HepG2 (cell line): ENCODE measurements at regions not wholly inside any gene's neighbourhood (a gene's known extent, or its start where the extent isn't known, plus 50 kb on each side); places are given as distances from the start of the nearest gene placed in this dataset.

ENCODE experiments used
- ATAC-seq: fragments of 200-7000 bp; cut with Tn5 transposase; 3 replicates; pipeline ENCODE4 v1.9.1; 2020; ENCODE audit warnings: mild to moderate bottlenecking, moderate library complexity
- BruUV-seq: library from RNA; stranded (reverse); fragments of 400-500 nt; replicated peaks from 2 replicates; lab custom pipeline; 2021; lab: Mats Ljungman, UMichigan
- CTCF ChIA-PET: fragments of 300-600 bp; formaldehyde crosslinking; extraction: SDS; loops from one replicate; lab custom pipeline; 2021; ENCODE audit warnings: low total read pairs, inconsistent platforms, low intra/inter-chr PET ratio; lab: Yijun Ruan, JAX
- POLR2A ChIA-PET: fragments of 350-600 bp; sonication (Branson Sonifier 250); formaldehyde crosslinking; loops from one replicate; lab custom pipeline; 2020; ENCODE audit warnings: antibody characterized with exemption, inconsistent platforms; lab: Yijun Ruan, JAX
- DNase-seq: peaks from one replicate; pipeline ENCODE4 v3.0.0-alpha.2; 2015; ENCODE audit warnings: low spot score
- FAIRE-seq: peaks from 3 replicates; lab custom pipeline; 2011; peaks lifted over from hg19 to GRCh38; lab: Jason Lieb, UNC
- H2AFZ ChIP-seq: one replicate; pipeline ENCODE4 v1.6.1; 2011; ENCODE audit warnings: low read length, inconsistent platforms
- H3K27ac ChIP-seq: fragments of 300-600 bp; 3 replicates; pipeline ENCODE4 v1.8.0; 2011; ENCODE audit warnings: mixed run types, mild to moderate bottlenecking, mixed read lengths, low read length, inconsistent platforms; ENCODE audit not compliant: insufficient read depth; ENCODE audit errors: extremely low read length
- H3K27me3 ChIP-seq, 2 experiments: fragments of 200-600 bp in 1 of 2; 2 replicates in 1 of 2; 3 replicates in 1 of 2; pipeline versions ENCODE4 v1.6.0 to v1.8.0; 2011; ENCODE audit warnings: low read length in 2 of 2, mild to moderate bottlenecking in 2 of 2, moderate library complexity in 2 of 2, inconsistent platforms in 1 of 2; ENCODE audit not compliant: insufficient read depth in 2 of 2, control insufficient read depth in 1 of 2
- H3K36me3 ChIP-seq, 2 experiments: fragments of 200-600 bp in 1 of 2; replicated peaks in 1 of 2; 2 replicates in 1 of 2; 3 replicates in 1 of 2; pipeline versions ENCODE4 v1.5.1 to v1.8.0; 2011; ENCODE audit warnings: low read length in 2 of 2, inconsistent platforms in 1 of 2; ENCODE audit not compliant: insufficient read depth in 2 of 2, control insufficient read depth in 1 of 2
- H3K4me1 ChIP-seq: 2 replicates; pipeline ENCODE4 v1.5.1; 2012; ENCODE audit warnings: low read length, inconsistent platforms; ENCODE audit not compliant: insufficient read depth
- H3K4me2 ChIP-seq: 2 replicates; pipeline ENCODE4 v1.6.0; 2011; ENCODE audit warnings: low read depth, low read length, inconsistent platforms
- H3K4me3 ChIP-seq, 3 experiments: fragments of 200-600 bp in 1 of 3; sonication (generic), shearing (Covaris generic) in 1 of 3; replicated peaks in 1 of 3; 2 replicates each; pipeline ENCODE4 v1.5.1; 2011 to 2016; ENCODE audit warnings: low read length in 3 of 3, inconsistent platforms in 2 of 3, low read depth in 2 of 3, mild to moderate bottlenecking in 2 of 3, control low read depth in 1 of 3, mixed read lengths in 1 of 3; ENCODE audit not compliant: insufficient read depth in 1 of 3
- H3K79me2 ChIP-seq: one replicate; pipeline ENCODE4 v1.6.1; 2011; ENCODE audit warnings: low read length, inconsistent platforms; ENCODE audit not compliant: insufficient read depth
- H3K9ac ChIP-seq: 2 replicates; pipeline ENCODE4 v1.6.0; 2011; ENCODE audit warnings: mild to moderate bottlenecking, low read depth, low read length, inconsistent platforms; ENCODE audit not compliant: insufficient read depth
- H3K9me3 ChIP-seq: 2 replicates; pipeline ENCODE4 v1.5.1; 2012; ENCODE audit warnings: mild to moderate bottlenecking, low read length
- H4K20me1 ChIP-seq: 2 replicates; pipeline ENCODE4 v1.6.0; 2011; ENCODE audit warnings: inconsistent platforms, mild to moderate bottlenecking, low read length, moderate library complexity; ENCODE audit not compliant: insufficient read depth
- ARHGAP35 ChIP-seq: sonication (generic); formaldehyde crosslinking; IDR thresholded peaks from 2 replicates; pipeline ENCODE4 v1.9.0; 2022; ENCODE audit warnings: mild to moderate bottlenecking, inconsistent platforms, moderate library complexity, missing genetic modification reagents, borderline replicate concordance
- BRD4 ChIP-seq: sonication (generic); formaldehyde crosslinking; IDR thresholded peaks from 2 replicates; pipeline ENCODE4 v1.4.0; 2020; ENCODE audit warnings: missing genetic modification reagents
- CTCF ChIP-seq: sonication (generic); formaldehyde crosslinking; IDR thresholded peaks from 2 replicates; pipeline ENCODE4 v1.5.0; 2020; ENCODE audit warnings: mild to moderate bottlenecking, missing genetic modification reagents, moderate library complexity
- FOXK1 ChIP-seq: sonication (generic); formaldehyde crosslinking; IDR thresholded peaks from 2 replicates; pipeline ENCODE4 v1.4.0; 2020; ENCODE audit warnings: low read depth, missing genetic modification reagents, borderline replicate concordance
- GTF3A ChIP-seq: sonication (generic); formaldehyde crosslinking; conservative IDR thresholded peaks from 2 replicates; pipeline ENCODE4 v1.4.0; 2020; ENCODE audit warnings: mild to moderate bottlenecking, missing genetic modification reagents
- HNRNPL ChIP-seq: fragments of 200-400 bp; formaldehyde crosslinking; IDR thresholded peaks from 2 replicates; pipeline ENCODE4 v1.6.1; 2017; ENCODE audit warnings: mild to moderate bottlenecking, low read depth, low read length
- HNRNPLL ChIP-seq: fragments of 200-400 bp; formaldehyde crosslinking; IDR thresholded peaks from 2 replicates; pipeline ENCODE4 v1.6.1; 2017; ENCODE audit warnings: mild to moderate bottlenecking, low read depth, low read length; ENCODE audit not compliant: poor library complexity, severe bottlenecking
- MED8 ChIP-seq: sonication (generic); formaldehyde crosslinking; IDR thresholded peaks from 2 replicates; pipeline ENCODE4 v1.8.1; 2023; ENCODE audit warnings: mild to moderate bottlenecking, missing genetic modification reagents; ENCODE audit not compliant: insufficient replicate concordance
- RFX3 ChIP-seq: IDR thresholded peaks from 2 replicates; pipeline ENCODE4 v1.6.1; 2016; ENCODE audit warnings: missing biosample characterization, missing genetic modification reagents
- SAP130 ChIP-seq: IDR thresholded peaks from 2 replicates; pipeline ENCODE4 v1.6.1; 2016; ENCODE audit warnings: low read depth
- SRSF4 ChIP-seq: fragments of 200-400 bp; formaldehyde crosslinking; IDR thresholded peaks from one replicate; pipeline ENCODE4 v1.6.1; 2018; ENCODE audit warnings: mild to moderate bottlenecking, low read depth, low read length, moderate library complexity; ENCODE audit not compliant: poor library complexity, severe bottlenecking
- YY1 ChIP-seq: IDR thresholded peaks from 2 replicates; pipeline ENCODE4 v1.6.1; 2011; ENCODE audit warnings: low read length, low read depth, moderate library complexity, mild to moderate bottlenecking; ENCODE audit not compliant: insufficient read depth, insufficient replicate concordance
- ZBTB4 ChIP-seq: sonication (generic); formaldehyde crosslinking; IDR thresholded peaks from 2 replicates; pipeline ENCODE4 v1.4.0; 2020; ENCODE audit warnings: missing genetic modification reagents, mild to moderate bottlenecking, borderline replicate concordance
- ZNF121 ChIP-seq: sonication (generic); formaldehyde crosslinking; IDR thresholded peaks from 2 replicates; pipeline ENCODE4 v1.5.0; 2020; ENCODE audit warnings: mild to moderate bottlenecking, missing genetic modification reagents
- ZNF282 ChIP-seq: fragments of 450-650 bp; IDR thresholded peaks from 2 replicates; pipeline ENCODE4 v1.6.1; 2018; ENCODE audit not compliant: partially characterized antibody
- ZNF691 ChIP-seq: sonication (generic); formaldehyde crosslinking; IDR thresholded peaks from 2 replicates; pipeline ENCODE4 v1.4.0; 2020; ENCODE audit warnings: missing genetic modification reagents, low read depth, mild to moderate bottlenecking, borderline replicate concordance
- ZNF83 ChIP-seq: sonication (generic); formaldehyde crosslinking; IDR thresholded peaks from 2 replicates; pipeline ENCODE4 v1.4.0; 2020; ENCODE audit warnings: missing genetic modification reagents, mild to moderate bottlenecking, borderline replicate concordance
- WGBS: methylation state at CpG from one replicate; pipeline ENCODE4 v1.1.6; 2017; ENCODE audit warnings: low lambda C conversion rate; 5-methylcytosine and 5-hydroxymethylcytosine counted together
- in situ Hi-C: cut with HindIII; loops from 2 replicates; pipeline ENCODE4 v1.10.0; 2017; ENCODE audit warnings: low pct_unique_long_range_greater_than_20kb; ENCODE audit not compliant: extremely low pct_ligation_motif_present
- intact Hi-C: fragments of 100-400 bp; cut with micrococcal nuclease; formaldehyde crosslinking; loops from one replicate; pipeline ENCODE4 v1.10.0; 2022; ENCODE audit not compliant: unreplicated experiment

GRCh38 chr6:82015043-82015442 lies 232.5 kb downstream of the IBTK start (continued):
- TF ChIP-seq ARHGAP35 (CRISPR knock-in tag) (no peak), SRSF4 (no peak), RFX3 (CRISPR knock-in tag) (no peak), BRD4 (CRISPR knock-in tag) (no peak), YY1 (no peak), ZNF691 (CRISPR knock-in tag) (no peak)

GRCh38 chr6:82013561-82014530 lies 233.7 kb downstream of the IBTK start:
- H3K4me1 ChIP-seq, result peaks cover 33% of the 10 kb centered on the region
- ChIA-PET CTCF (no interaction called here), POLR2A (no interaction called here)
- no peak overlapping the region for H2AFZ ChIP-seq
- no peak overlapping the region for H3K4me3 ChIP-seq
- H3K27ac ChIP-seq, result no peak overlapping the region
- H3K79me2 ChIP-seq, result no peaks in the 10 kb centered on the region
- no peak for FAIRE-seq
- no TSS peak for BruUV-seq
- H3K27me3 ChIP-seq, result no peaks in the 10 kb centered on the region
- in situ Hi-C loops (loop anchor here (25.0 kb wide), 1 partner anchor 777 kb away; no protein-coding TSS in a partner anchor), intact Hi-C loops (no loop called here)
- peak; percentile 34 for DNase-seq
- no peaks in the 10 kb centered on the region for H3K36me3 ChIP-seq
- H3K9me3 ChIP-seq, result peaks cover 8% of the 10 kb centered on the region; the same call in 1 of the 2 replicates
- H3K9ac ChIP-seq, result no peak overlapping the region
- H4K20me1 ChIP-seq, result no peaks in the 10 kb centered on the region
- 81% methylated on average over 3 of the region's 3 CpGs for WGBS
- ATAC-seq, result no peak
- no peak overlapping the region for H3K4me2 ChIP-seq
- TF ChIP-seq SAP130 (CRISPR knock-in tag) (no peak), MED8 (CRISPR knock-in tag) (no peak), HNRNPL (no peak), ZNF121 (CRISPR knock-in tag) (no peak), GTF3A (CRISPR knock-in tag) (no peak), HNRNPLL (no peak), ZBTB4 (CRISPR knock-in tag) (no peak), FOXK1 (CRISPR knock-in tag) (no peak), ZNF282 (no peak), CTCF (CRISPR knock-in tag) (no peak), ZNF83 (CRISPR knock-in tag) (no peak)
